BLaER1 (cell line): ENCODE measurements at regions not wholly inside any gene's neighbourhood (a gene's known extent, or its start where the extent isn't known, plus 50 kb on each side); places are given as distances from the start of the nearest gene placed in this dataset.
"Not testable (repeated sequence)": the region's sequence is repeated elsewhere in the genome, so short reads cannot be mapped to it uniquely, and the experiment has no call there.

Source experiments
- H3K27ac ChIP-seq: shearing (Covaris generic); formaldehyde crosslinking; 2 replicates; pipeline ENCODE4 v1.8.1; 2022
- H3K27me3 ChIP-seq: shearing (Covaris generic); formaldehyde crosslinking; 2 replicates; pipeline ENCODE4 v1.8.1; 2022
- H3K36me3 ChIP-seq: shearing (Covaris generic); formaldehyde crosslinking; 2 replicates; pipeline ENCODE4 v1.8.1; 2022
- H3K4me1 ChIP-seq: shearing (Covaris generic); formaldehyde crosslinking; 2 replicates; pipeline ENCODE4 v1.8.1; 2022
- H3K4me2 ChIP-seq: shearing (Covaris generic); formaldehyde crosslinking; 2 replicates; pipeline ENCODE4 v1.8.1; 2022
- H3K4me3 ChIP-seq: shearing (Covaris generic); formaldehyde crosslinking; 2 replicates; pipeline ENCODE4 v1.8.1; 2022
- H3K9ac ChIP-seq: shearing (Covaris generic); formaldehyde crosslinking; 2 replicates; pipeline ENCODE4 v1.8.1; 2022
- H3K9me3 ChIP-seq: shearing (Covaris generic); formaldehyde crosslinking; 2 replicates; pipeline ENCODE4 v1.8.1; 2022
- H4K20me1 ChIP-seq: shearing (Covaris generic); formaldehyde crosslinking; 2 replicates; pipeline ENCODE4 v1.8.1; 2022
- Cebpa-rat ChIP-seq: shearing (Covaris generic); IDR thresholded peaks from 2 replicates; pipeline ENCODE4 v1.8.1; 2022

- Histone ChIP-seq H3K9ac (no peak overlapping the region), H3K9me3 (peaks cover 3% of the 10 kb centered on the region), H3K36me3 (no peaks in the 10 kb centered on the region), H3K4me3 (no peak overlapping the region), H3K4me2 (no peak overlapping the region), H4K20me1 (no peaks in the 10 kb centered on the region), H3K4me1 (peaks cover 13% of the 10 kb centered on the region), H3K27ac (no peak overlapping the region), H3K27me3 (no peaks in the 10 kb centered on the region)
- TF ChIP-seq Cebpa-rat, result no peak
Observed at GRCh38 chr2:234364661-234365060, 132.2 kb downstream of the ARL4C start.

GRCh38 chr2:234363647-234364294 lies 133.1 kb downstream of the ARL4C start:
- no peak for TF ChIP-seq Cebpa-rat
- no peak overlapping the region for H3K9ac ChIP-seq

GRCh38 chr2:234363011-234363487 lies 133.8 kb downstream of the ARL4C start:
- Histone ChIP-seq H3K27me3 (no peaks in the 10 kb centered on the region), H3K9ac (no peak overlapping the region), H3K4me2 (peak overlapping the region; percentile 34), H3K4me1 (peaks cover 13% of the 10 kb centered on the region), H3K27ac (no peak overlapping the region), H3K4me3 (no peak overlapping the region), H3K36me3 (no peaks in the 10 kb centered on the region), H4K20me1 (no peaks in the 10 kb centered on the region), H3K9me3 (peaks cover 18% of the 10 kb centered on the region)
- no peak for TF ChIP-seq Cebpa-rat

More at GRCh38 chr2:234363647-234364294, 133.1 kb downstream of the ARL4C start:
- no peaks in the 10 kb centered on the region for H4K20me1 ChIP-seq
- peaks cover 12% of the 10 kb centered on the region for H3K9me3 ChIP-seq
- H3K27ac ChIP-seq, result no peak overlapping the region
- peaks cover 13% of the 10 kb centered on the region for H3K4me1 ChIP-seq
- H3K4me3 ChIP-seq, result no peak overlapping the region
- peak overlapping the region; percentile 34; the same call in 1 of the 2 replicates for H3K4me2 ChIP-seq
- H3K27me3 ChIP-seq, result no peaks in the 10 kb centered on the region
- no peaks in the 10 kb centered on the region for H3K36me3 ChIP-seq

- not testable (repeated sequence) for H3K27me3 ChIP-seq, H3K4me3 ChIP-seq, H4K20me1 ChIP-seq, H3K4me2 ChIP-seq, H3K9ac ChIP-seq, H3K36me3 ChIP-seq, H3K27ac ChIP-seq
- Histone ChIP-seq H3K4me1 (peaks cover 22% of the 10 kb centered on the region), H3K9me3 (peaks cover 18% of the 10 kb centered on the region)
Observed at GRCh38 chr2:234360313-234360975, 136.4 kb downstream of the ARL4C start.

- Histone ChIP-seq H3K9ac (no peak overlapping the region), H3K4me3 (no peak overlapping the region), H3K4me2 (no peak overlapping the region), H3K9me3 (peaks cover 29% of the 10 kb centered on the region), H4K20me1 (no peaks in the 10 kb centered on the region), H3K4me1 (peaks cover 17% of the 10 kb centered on the region), H3K36me3 (no peaks in the 10 kb centered on the region), H3K27ac (no peak overlapping the region), H3K27me3 (no peaks in the 10 kb centered on the region)
- TF ChIP-seq Cebpa-rat, result no peak
Observed at GRCh38 chr2:234357666-234358065, 139.2 kb downstream of the ARL4C start.

- TF ChIP-seq Cebpa-rat, result no peak
Observed at GRCh38 chr2:234355808-234356365, 141.0 kb downstream of the ARL4C start.

GRCh38 chr2:234355021-234355720 lies 141.7 kb downstream of the ARL4C start:
- Histone ChIP-seq H3K4me1 (peaks cover 16% of the 10 kb centered on the region), H3K27ac (no peak overlapping the region), H3K9me3 (peaks cover 38% of the 10 kb centered on the region), H3K9ac (no peak overlapping the region), H3K4me3 (no peak overlapping the region), H3K27me3 (no peaks in the 10 kb centered on the region), H4K20me1 (no peaks in the 10 kb centered on the region), H3K4me2 (peak overlapping the region; percentile 50), H3K36me3 (no peaks in the 10 kb centered on the region)
- no peak for TF ChIP-seq Cebpa-rat

More at GRCh38 chr2:234355808-234356365, 141.0 kb downstream of the ARL4C start:
- Histone ChIP-seq H4K20me1 (no peaks in the 10 kb centered on the region), H3K9ac (no peak overlapping the region), H3K4me3 (no peak overlapping the region), H3K9me3 (peaks cover 38% of the 10 kb centered on the region), H3K4me2 (peak overlapping the region; percentile 50), H3K4me1 (peaks cover 16% of the 10 kb centered on the region), H3K36me3 (no peaks in the 10 kb centered on the region), H3K27ac (no peak overlapping the region), H3K27me3 (no peaks in the 10 kb centered on the region)

- H3K4me3 ChIP-seq, result no peak overlapping the region
- no peak for TF ChIP-seq Cebpa-rat
- no peaks in the 10 kb centered on the region for H4K20me1 ChIP-seq
- H3K9me3 ChIP-seq, result peaks cover 20% of the 10 kb centered on the region
- no peaks in the 10 kb centered on the region for H3K27me3 ChIP-seq
- no peak overlapping the region for H3K9ac ChIP-seq
- H3K4me2 ChIP-seq, result no peak overlapping the region
- no peak overlapping the region for H3K27ac ChIP-seq
- no peaks in the 10 kb centered on the region for H3K36me3 ChIP-seq
- H3K4me1 ChIP-seq, result peaks cover 27% of the 10 kb centered on the region
Observed at GRCh38 chr2:234352270-234352669, 144.6 kb downstream of the ARL4C start.

- not testable (repeated sequence) for H3K36me3 ChIP-seq, H3K9ac ChIP-seq, H3K4me3 ChIP-seq, H3K27me3 ChIP-seq, H3K4me2 ChIP-seq, H3K27ac ChIP-seq, H4K20me1 ChIP-seq
- peaks cover 20% of the 10 kb centered on the region for H3K9me3 ChIP-seq
- peaks cover 27% of the 10 kb centered on the region for H3K4me1 ChIP-seq
Observed at GRCh38 chr2:234351866-234352265, 145.0 kb downstream of the ARL4C start.

GRCh38 chr2:234348081-234348480 lies 148.8 kb downstream of the ARL4C start:
- Histone ChIP-seq H3K9ac (no peak overlapping the region), H4K20me1 (no peaks in the 10 kb centered on the region), H3K27me3 (no peaks in the 10 kb centered on the region), H3K36me3 (no peaks in the 10 kb centered on the region), H3K4me2 (peak overlapping the region; percentile 63), H3K4me3 (no peak overlapping the region), H3K9me3 (peaks cover 21% of the 10 kb centered on the region), H3K4me1 (peaks cover 16% of the 10 kb centered on the region), H3K27ac (no peak overlapping the region)
- no peak for TF ChIP-seq Cebpa-rat
